Kidney (tissue), 13 donors: ENCODE measurements at regions not wholly inside any gene's neighbourhood (a gene's known extent, or its start where the extent isn't known, plus 50 kb on each side); places are given as distances from the start of the nearest gene placed in this dataset.
A peak's percentile ranks its signal among the peaks of the same experiment; 100 is the strongest.

ENCODE experiments used
- DNase-seq, 5 donors: peaks; one replicate each; pipeline ENCODE4 v3.0.0-alpha.2; 2013 to 2020
- FAIRE-seq: peaks from 2 replicates; lab custom pipeline; 2012; peaks lifted over from hg19 to GRCh38; lab: Jason Lieb, UNC
- H3K27ac ChIP-seq, 2 donors: one replicate each; pipeline ENCODE4 v1.7.0; 2013; ENCODE audit warnings: low read depth in 2 of 2, low read length in 2 of 2, inconsistent platforms in 1 of 2
- H3K27me3 ChIP-seq: one replicate; pipeline ENCODE4 v1.7.1; 2013; ENCODE audit warnings: low read length, inconsistent platforms; ENCODE audit not compliant: control insufficient read depth, insufficient read depth
- H3K36me3 ChIP-seq, 3 donors: one replicate each; pipeline versions ENCODE4 v1.7.0 to v1.7.1; 2013; ENCODE audit warnings: low read length in 3 of 3, control low read depth in 1 of 3, inconsistent platforms in 1 of 3; ENCODE audit not compliant: insufficient read depth in 3 of 3, control insufficient read depth in 2 of 3
- H3K4me1 ChIP-seq, 3 donors: one replicate each; pipeline versions ENCODE4 v1.7.0 to v1.7.1; 2013; ENCODE audit warnings: low read length in 3 of 3, inconsistent platforms in 1 of 3, low read depth in 1 of 3; ENCODE audit not compliant: control insufficient read depth in 2 of 3, insufficient read depth in 2 of 3
- H3K4me3 ChIP-seq, 3 donors: one replicate each; pipeline versions ENCODE4 v1.7.0 to v1.8.1; 2013; ENCODE audit warnings: low read length in 3 of 3, control low read depth in 1 of 3, inconsistent platforms in 1 of 3
- H3K9ac ChIP-seq, 3 donors: one replicate each; pipeline versions ENCODE4 v1.7.0 to v1.7.1; 2013; ENCODE audit warnings: low read length in 3 of 3, control low read depth in 1 of 3, inconsistent platforms in 1 of 3
- H3K9me3 ChIP-seq, 3 donors: one replicate each; pipeline versions ENCODE4 v1.7.0 to v1.7.1; 2013; ENCODE audit warnings: low read length in 3 of 3, control low read depth in 1 of 3, inconsistent platforms in 1 of 3; ENCODE audit not compliant: control insufficient read depth in 2 of 3, insufficient read depth in 1 of 3
- CTCF ChIP-seq: IDR thresholded peaks from 3 replicates; pipeline ENCODE4 v1.5.1; 2012; ENCODE audit warnings: mild to moderate bottlenecking, moderate library complexity, borderline replicate concordance; ENCODE audit not compliant: insufficient read depth; ENCODE audit errors: extremely low read depth
- intact Hi-C: fragments of 100-400 bp; cut with DNase I; formaldehyde crosslinking; loops from one replicate; pipeline ENCODE4 v1.11.1; 2022
- donor health status: control.
- donor health status: control.
- donor health status: control.
- donor health status: control.
- donor health status: control.
- donor health status: DM: yes; HTN: yes; CAD: no.
- donor health status: Normal renal cell carcinoma (clear cell type).

GRCh38 chr22:41023299-41023623 is 69.1 kb upstream of the EP300 start:
- no peak for DNase-seq
- Histone ChIP-seq H3K4me3 (no peak overlapping the region), H3K27me3 (no peaks in the 10 kb centered on the region), H3K4me1 (peaks cover 0 to 4% (median 0%) of the 10 kb centered on the region in 3 donors), H3K27ac (peak overlapping the region in 1 of 2 donors; percentile 77), H3K9ac (no peak overlapping the region), H3K36me3 (no peaks in the 10 kb centered on the region), H3K9me3 (no peaks in the 10 kb centered on the region)
- FAIRE-seq, result no peak
- intact Hi-C loops, result no loop called here
- no peak for TF ChIP-seq CTCF

- Histone ChIP-seq H3K27ac (no peak overlapping the region), H3K4me1 (no peaks in the 10 kb centered on the region), H3K9me3 (no peaks in the 10 kb centered on the region), H3K27me3 (no peaks in the 10 kb centered on the region), H3K9ac (no peak overlapping the region), H3K4me3 (no peak overlapping the region), H3K36me3 (no peaks in the 10 kb centered on the region)
- DNase-seq, result no peak
- no peak for TF ChIP-seq CTCF
- FAIRE-seq, result no peak
- intact Hi-C loops, result no loop called here
Measured at GRCh38 chr22:41028841-41029240, 63.6 kb upstream of the EP300 start.

GRCh38 chr22:41030891-41031290 is 61.5 kb upstream of the EP300 start:
- Histone ChIP-seq H3K4me1 (no peaks in the 10 kb centered on the region), H3K27ac (no peak overlapping the region), H3K9ac (no peak overlapping the region), H3K4me3 (no peak overlapping the region), H3K27me3 (no peaks in the 10 kb centered on the region), H3K9me3 (no peaks in the 10 kb centered on the region), H3K36me3 (no peaks in the 10 kb centered on the region)
- FAIRE-seq, result no peak
- TF ChIP-seq CTCF, result no peak
- intact Hi-C loops, result no loop called here
- no peak for DNase-seq

- DNase-seq (peak in 1 of 5 donors; percentile 6), FAIRE-seq (no peak)
- no peak overlapping the region for H3K4me3 ChIP-seq
- no peak overlapping the region for H3K9ac ChIP-seq
- no peaks in the 10 kb centered on the region for H3K27me3 ChIP-seq
- intact Hi-C loops, result no loop called here
- no peaks in the 10 kb centered on the region for H3K4me1 ChIP-seq
- H3K27ac ChIP-seq, result no peak overlapping the region
- no peaks in the 10 kb centered on the region for H3K36me3 ChIP-seq
- no peaks in the 10 kb centered on the region for H3K9me3 ChIP-seq
- TF ChIP-seq CTCF, result no peak
Measured at GRCh38 chr22:41034706-41035105, 57.7 kb upstream of the EP300 start.
